IMR-90 (cell line): ENCODE measurements at regions not wholly inside any gene's neighbourhood (a gene's known extent, or its start where the extent isn't known, plus 50 kb on each side); places are given as distances from the start of the nearest gene placed in this dataset.
A peak's percentile ranks its signal among the peaks of the same experiment; 100 is the strongest.

Experiments
- ATAC-seq: fragments of 200-7000 bp; cut with Tn5 transposase; 2 replicates; pipeline ENCODE4 v1.9.1; 2020; ENCODE audit warnings: low read depth, mild to moderate bottlenecking, moderate library complexity
- BruUV-seq: library from RNA; stranded (reverse); fragments of 400-500 nt; replicated peaks from 2 replicates; lab custom pipeline; 2021; lab: Mats Ljungman, UMichigan
- CTCF ChIA-PET: fragments of 300-600 bp; formaldehyde crosslinking; extraction: SDS; loops from one replicate; lab custom pipeline; 2021; ENCODE audit warnings: antibody characterized with exemption; lab: Yijun Ruan, JAX
- POLR2A ChIA-PET: fragments of 300-600 bp; sonication (Branson Sonifier 250); formaldehyde crosslinking; loops from one replicate; lab custom pipeline; 2022; ENCODE audit warnings: antibody characterized with exemption; ENCODE audit not compliant: unreplicated experiment; lab: Charles Lee
- DNase-seq: peaks from one replicate; pipeline ENCODE4 v3.0.0; 2013
- H2AFZ ChIP-seq: replicated peaks from 2 replicates; pipeline ENCODE3; 2013; ENCODE audit warnings: low read length, mild to moderate bottlenecking; ENCODE audit not compliant: poor library complexity
- H2AK5ac ChIP-seq: 2 replicates; pipeline ENCODE4 v1.6.1; 2013; ENCODE audit warnings: low read depth, low read length, inconsistent platforms
- H2AK9ac ChIP-seq: replicated peaks from 2 replicates; pipeline ENCODE3; 2013; ENCODE audit warnings: mild to moderate bottlenecking, low read depth, low read length, moderate library complexity; ENCODE audit not compliant: poor library complexity
- H2BK120ac ChIP-seq: 2 replicates; pipeline ENCODE4 v1.6.1; 2013; ENCODE audit warnings: low read depth, low read length, inconsistent platforms
- H2BK15ac ChIP-seq: 3 replicates; pipeline ENCODE4 v1.6.1; 2013; ENCODE audit warnings: low read depth, low read length, inconsistent platforms
- H2BK20ac ChIP-seq: 2 replicates; pipeline ENCODE4 v1.6.1; 2013; ENCODE audit warnings: low read depth, mild to moderate bottlenecking, inconsistent platforms, low read length, moderate library complexity
- H2BK5ac ChIP-seq: 2 replicates; pipeline ENCODE4 v1.6.1; 2013; ENCODE audit warnings: mild to moderate bottlenecking, low read depth, low read length, inconsistent platforms; ENCODE audit not compliant: poor library complexity, severe bottlenecking
- H3K14ac ChIP-seq: replicated peaks from 2 replicates; pipeline ENCODE4 v1.6.1; 2013; ENCODE audit warnings: low read depth, low read length, inconsistent platforms
- H3K18ac ChIP-seq: 2 replicates; pipeline ENCODE4 v1.6.1; 2013; ENCODE audit warnings: low read depth, low read length, control low read depth
- H3K23ac ChIP-seq: 2 replicates; pipeline ENCODE4 v1.6.1; 2013; ENCODE audit warnings: low read depth, low read length, inconsistent platforms
- H3K27ac ChIP-seq: 2 replicates; pipeline ENCODE4 v1.5.1; 2013; ENCODE audit warnings: mild to moderate bottlenecking, control low read depth, low read length; ENCODE audit not compliant: insufficient read depth
- H3K27me3 ChIP-seq: 2 replicates; pipeline ENCODE4 v1.6.1; 2013; ENCODE audit warnings: low read length; ENCODE audit not compliant: control insufficient read depth, insufficient read depth
- H3K36me3 ChIP-seq: 2 replicates; pipeline ENCODE4 v1.6.1; 2013; ENCODE audit warnings: low read length, mixed read lengths; ENCODE audit not compliant: control insufficient read depth, insufficient read depth
- H3K4ac ChIP-seq: 2 replicates; pipeline ENCODE4 v1.6.1; 2013; ENCODE audit warnings: low read depth, low read length, inconsistent platforms
- H3K4me1 ChIP-seq: 2 replicates; pipeline ENCODE4 v1.6.1; 2013; ENCODE audit warnings: low read length, mixed read lengths; ENCODE audit not compliant: control insufficient read depth, insufficient read depth
- H3K4me2 ChIP-seq: 2 replicates; pipeline ENCODE4 v1.6.1; 2013; ENCODE audit warnings: low read depth, mild to moderate bottlenecking, control low read depth, low read length, moderate library complexity
- H3K4me3 ChIP-seq: 2 replicates; pipeline ENCODE4 v1.5.1; 2013; ENCODE audit warnings: low read depth, mild to moderate bottlenecking, control low read depth, low read length, moderate library complexity; ENCODE audit not compliant: insufficient read depth
- H3K56ac ChIP-seq: 2 replicates; pipeline ENCODE4 v1.6.1; 2013; ENCODE audit warnings: low read length, inconsistent platforms; ENCODE audit not compliant: insufficient read depth; ENCODE audit errors: extremely low read depth
- H3K79me1 ChIP-seq, 2 experiments: 2 replicates each; pipeline ENCODE4 v1.6.1; 2013; ENCODE audit warnings: low read length in 2 of 2, inconsistent platforms in 1 of 2, low read depth in 1 of 2
- H3K9ac ChIP-seq: 2 replicates; pipeline ENCODE4 v1.6.1; 2013; ENCODE audit warnings: low read depth, low read length, control low read depth
- H3K9me1 ChIP-seq: 2 replicates; pipeline ENCODE4 v1.6.1; 2013; ENCODE audit warnings: low read length, inconsistent platforms; ENCODE audit not compliant: insufficient read depth
- H3K9me3 ChIP-seq: 2 replicates; pipeline ENCODE4 v1.6.1; 2013; ENCODE audit warnings: low read length; ENCODE audit not compliant: control insufficient read depth, insufficient read depth
- H4K20me1 ChIP-seq: 2 replicates; pipeline ENCODE4 v1.6.1; 2013; ENCODE audit warnings: low read length, inconsistent platforms; ENCODE audit not compliant: insufficient read depth
- H4K5ac ChIP-seq: 2 replicates; pipeline ENCODE4 v1.6.1; 2013; ENCODE audit warnings: mild to moderate bottlenecking, low read depth, low read length, control low read depth
- H4K8ac ChIP-seq, 2 experiments: 2 replicates each; pipeline ENCODE4 v1.6.1; 2013; ENCODE audit warnings: low read depth in 2 of 2, low read length in 2 of 2, control low read depth in 1 of 2, inconsistent platforms in 1 of 2
- H4K91ac ChIP-seq: 2 replicates; pipeline ENCODE4 v1.6.1; 2013; ENCODE audit warnings: low read depth, low read length, inconsistent platforms; ENCODE audit not compliant: insufficient read depth
- BHLHE40 ChIP-seq: fragments of 150-350 bp; IDR thresholded peaks from 2 replicates; pipeline ENCODE4 v1.6.1; 2016; ENCODE audit warnings: mild to moderate bottlenecking, low read depth, low read length
- ELK1 ChIP-seq: fragments of 150-350 bp; IDR thresholded peaks from 2 replicates; pipeline ENCODE4 v1.6.1; 2016; ENCODE audit warnings: low read depth, mild to moderate bottlenecking, low read length, moderate library complexity, borderline replicate concordance
- RCOR1 ChIP-seq: IDR thresholded peaks from 2 replicates; pipeline ENCODE4 v1.6.1; 2012; ENCODE audit warnings: mild to moderate bottlenecking, low read length, improper control_type of control experiment; ENCODE audit not compliant: insufficient replicate concordance
- SMC3 ChIP-seq: fragments of 150-350 bp; IDR thresholded peaks from 2 replicates; pipeline ENCODE4 v1.6.1; 2016; ENCODE audit warnings: low read depth, mild to moderate bottlenecking, antibody characterized with exemption, low read length, moderate library complexity
- WGBS, 2 experiments: methylation state at CpG; one replicate each; pipeline versions ENCODE4 v1.1.5 to v1.1.7; 2013; ENCODE audit warnings: missing lambda C conversion rate in 2 of 2; ENCODE audit not compliant: insufficient read length in 1 of 2; ENCODE audit errors: extremely low coverage in 2 of 2; 5-methylcytosine and 5-hydroxymethylcytosine counted together
- dilution Hi-C: fragments of 300-500 bp; cut with HindIII; formaldehyde crosslinking; loops from one replicate; pipeline ENCODE4 v1.14.3; 2018; ENCODE audit warnings: low sequenced_read_pairs; ENCODE audit not compliant: unreplicated experiment
- in situ Hi-C: fragments of 300-500 bp; cut with MboI; formaldehyde crosslinking; loops from 3 replicates; pipeline ENCODE4 v1.14.3; 2019; ENCODE audit warnings: low sequenced_read_pairs, inconsistent platforms, mixed read lengths
- intact Hi-C: fragments of 100-400 bp; cut with micrococcal nuclease; formaldehyde crosslinking; loops from 2 replicates; pipeline ENCODE4 v1.10.0; 2022

GRCh38 chr1:58904299-58905125, 120.7 kb upstream of the JUN start:
- ChIA-PET POLR2A (no interaction called here), CTCF (no interaction called here)
- Histone ChIP-seq H2AK9ac (peak overlapping the region; percentile 96), H2BK5ac (peak overlapping the region; percentile 94), H3K9me3 (no peaks in the 10 kb centered on the region), H3K9ac (peak overlapping the region; percentile 71), H2AFZ (peak overlapping the region; percentile 96), H3K9me1 (peaks cover 17% of the 10 kb centered on the region), H2AK5ac (peak overlapping the region; percentile 95), H3K27ac (peak overlapping the region; percentile 93), H3K23ac (peak overlapping the region; percentile 65), H3K4me2 (peak overlapping the region; percentile 59), H3K27me3 (no peaks in the 10 kb centered on the region), H3K79me1 (peaks cover 0 to 15% of the 10 kb centered on the region in 2 experiments; a peak in 2 of 4 replicates), H4K91ac (peak overlapping the region; percentile 84), H2BK15ac (peak overlapping the region; percentile 96; the same call in 2 of the 3 replicates), H3K4me1 (peaks cover 10% of the 10 kb centered on the region), H3K56ac (peak overlapping the region; percentile 91), H3K4me3 (peak overlapping the region; percentile 55), H4K8ac (peak overlapping the region; percentile 78 to 94), H3K4ac (peak overlapping the region; percentile 86), H2BK20ac (peak overlapping the region; percentile 80), H3K18ac (peak overlapping the region; percentile 49), H4K20me1 (no peaks in the 10 kb centered on the region), H3K36me3 (no peaks in the 10 kb centered on the region), H4K5ac (peak overlapping the region; percentile 73), H3K14ac (peak overlapping the region; percentile 78), H2BK120ac (peak overlapping the region; percentile 88)
- dilution Hi-C loops (no loop called here), in situ Hi-C loops (loop anchor here (10.0 kb wide), 1 partner anchor 800 kb away; no protein-coding TSS in a partner anchor), intact Hi-C loops (loop anchor here (1.0 to 5.0 kb wide), 7 partner anchors 119 to 853 kb away; partner anchors contain the start of gene FGGY)
- DNase-seq (no peak), ATAC-seq (no peak)
- 100% methylated on average over 1 of the region's 8 CpGs; no CpG with 5 or more reads in 1 of the 2 experiments for WGBS, 2 experiments
- BruUV-seq, result no TSS peak
- peak; percentile 73 for TF ChIP-seq RCOR1
- TF ChIP-seq ELK1, result no peak
- no peak for TF ChIP-seq BHLHE40
- TF ChIP-seq SMC3, result no peak
